Myocyte (in vitro differentiated cells): ENCODE measurements at regions not wholly inside any gene's neighbourhood (a gene's known extent, or its start where the extent isn't known, plus 50 kb on each side); places are given as distances from the start of the nearest gene placed in this dataset.
A peak's percentile ranks its signal among the peaks of the same experiment; 100 is the strongest.

Experiments used
- DNase-seq: peaks from one replicate; pipeline ENCODE4 v3.0.0-alpha.2; 2012; ENCODE audit warnings: low read depth

DNA sequence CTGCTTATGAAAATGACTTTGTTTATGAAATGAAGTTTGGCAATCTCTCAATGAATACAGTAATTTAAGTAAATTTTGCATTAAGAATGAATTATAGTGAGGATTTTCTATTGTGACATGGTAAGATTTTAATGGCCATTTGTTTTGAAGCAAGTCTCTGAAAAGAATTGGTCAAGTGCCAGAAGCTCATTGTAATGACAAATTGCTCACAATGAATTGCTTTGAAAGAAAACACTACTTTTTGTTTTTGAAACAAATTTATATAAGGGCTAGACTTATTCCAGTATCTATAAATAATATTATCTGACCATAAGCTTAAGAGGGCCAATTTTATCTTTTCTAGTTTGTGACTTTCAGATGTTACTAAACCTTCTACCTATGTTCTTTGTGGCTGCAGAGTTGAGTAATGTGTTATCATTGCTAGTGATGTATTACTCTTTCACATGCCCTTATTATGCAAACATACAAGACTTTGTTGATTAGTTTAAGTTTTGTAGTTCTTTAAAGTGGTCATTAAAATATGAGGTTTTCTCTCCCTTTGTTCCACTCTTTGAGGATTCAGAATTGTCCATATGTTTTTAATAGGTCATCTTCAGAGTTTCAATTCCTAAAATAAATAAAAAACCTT, 93.0 kb upstream of the ZNF608 start:
- peak; percentile 41 for DNase-seq

DNA sequence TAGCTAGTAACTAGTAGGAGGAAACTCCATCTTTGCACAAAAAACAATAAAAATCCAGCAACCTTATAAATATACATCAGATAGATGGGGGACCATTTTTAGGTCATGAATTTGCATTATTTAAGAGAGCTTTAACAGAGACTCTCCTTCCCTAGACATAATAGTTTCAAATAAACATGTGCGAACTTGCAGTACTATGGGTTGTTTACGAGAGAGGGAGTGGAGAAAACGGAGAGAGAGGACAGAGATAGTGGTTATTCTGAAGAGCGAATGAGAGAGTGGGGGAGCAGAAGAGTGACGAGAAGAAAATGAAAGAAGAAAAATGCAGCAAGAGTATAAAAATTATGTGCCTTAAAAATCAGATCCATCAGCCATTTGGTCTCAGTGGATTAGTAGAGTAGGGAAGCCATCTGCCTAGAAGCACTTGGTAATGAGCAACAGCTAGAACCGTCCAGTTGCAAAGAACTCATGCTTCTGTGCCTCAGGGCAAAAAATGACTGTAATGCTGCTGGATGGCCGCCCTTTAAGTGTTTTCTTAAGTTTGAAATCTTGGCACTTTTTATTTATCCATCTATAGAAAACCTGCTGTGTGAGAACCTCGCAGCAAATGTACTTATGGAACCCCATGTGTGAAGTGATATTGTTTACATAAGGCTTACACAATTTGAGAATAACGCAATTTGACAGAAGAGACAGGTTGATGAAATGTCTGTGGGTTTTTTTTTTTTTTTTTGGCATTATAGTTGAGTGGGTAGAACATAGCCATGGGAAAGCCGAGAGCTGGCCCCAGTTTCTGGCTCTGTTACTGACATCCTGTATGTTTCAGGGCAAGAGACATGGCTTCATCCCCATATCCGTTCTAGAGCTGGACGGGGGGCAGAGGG, 95.6 kb upstream of the ZNF608 start:
- no peak for DNase-seq

DNA sequence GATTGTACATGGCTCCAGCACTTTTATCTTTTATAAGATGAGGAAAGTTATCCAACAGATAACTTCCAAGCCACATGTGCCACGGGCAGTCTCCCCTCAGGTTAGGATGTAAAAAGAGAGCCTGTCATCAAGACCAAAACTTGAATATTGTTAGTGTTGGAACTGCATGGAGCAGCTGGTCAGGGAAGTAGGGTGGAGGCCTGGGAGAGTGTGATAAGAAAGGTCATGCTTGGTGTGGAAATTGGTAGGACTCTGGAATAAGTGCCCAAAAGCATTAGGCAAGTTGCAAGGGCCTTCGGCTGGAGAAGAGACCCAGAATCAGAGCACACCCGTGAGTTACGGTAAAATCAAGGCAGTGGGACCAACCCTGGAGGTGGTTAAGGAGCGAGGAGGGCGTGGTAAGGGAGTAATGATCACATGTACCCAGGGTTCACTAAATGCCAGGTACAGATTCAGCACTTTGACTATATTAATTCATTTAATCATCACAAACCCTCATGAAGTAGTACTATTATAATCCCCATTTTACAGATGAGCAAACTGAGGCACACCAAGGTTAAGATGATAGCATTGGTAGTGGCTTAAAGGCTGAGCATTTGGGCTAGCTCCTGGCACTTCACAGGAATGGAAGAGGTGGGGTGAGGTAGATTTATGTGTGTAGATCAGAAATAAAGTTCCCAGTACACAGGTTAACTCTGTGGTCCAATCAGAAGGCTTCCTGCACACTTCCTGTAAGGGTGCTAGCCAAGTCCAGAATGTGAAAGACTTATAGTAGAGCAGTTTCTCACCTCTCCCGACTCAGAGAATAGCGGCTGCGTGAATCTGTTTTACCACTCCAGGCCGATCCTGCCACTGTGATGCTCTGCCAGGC, 96.5 kb upstream of the ZNF608 start:
- no peak for DNase-seq

DNA sequence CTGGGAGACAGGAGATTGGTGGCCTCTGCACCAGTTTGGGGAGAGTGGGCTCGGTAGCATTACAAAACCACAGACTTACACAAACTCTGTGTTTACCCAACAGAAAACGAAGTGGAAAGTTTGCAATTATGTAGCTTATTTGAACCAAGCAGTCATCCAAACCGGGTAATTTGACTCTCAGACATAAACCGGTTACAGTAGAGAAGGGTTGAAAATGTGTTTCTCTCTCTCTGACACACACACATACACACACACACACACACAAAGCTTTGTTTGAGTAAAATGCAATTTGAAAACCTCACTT, 97.1 kb upstream of the ZNF608 start:
- DNase-seq = no peak

DNA sequence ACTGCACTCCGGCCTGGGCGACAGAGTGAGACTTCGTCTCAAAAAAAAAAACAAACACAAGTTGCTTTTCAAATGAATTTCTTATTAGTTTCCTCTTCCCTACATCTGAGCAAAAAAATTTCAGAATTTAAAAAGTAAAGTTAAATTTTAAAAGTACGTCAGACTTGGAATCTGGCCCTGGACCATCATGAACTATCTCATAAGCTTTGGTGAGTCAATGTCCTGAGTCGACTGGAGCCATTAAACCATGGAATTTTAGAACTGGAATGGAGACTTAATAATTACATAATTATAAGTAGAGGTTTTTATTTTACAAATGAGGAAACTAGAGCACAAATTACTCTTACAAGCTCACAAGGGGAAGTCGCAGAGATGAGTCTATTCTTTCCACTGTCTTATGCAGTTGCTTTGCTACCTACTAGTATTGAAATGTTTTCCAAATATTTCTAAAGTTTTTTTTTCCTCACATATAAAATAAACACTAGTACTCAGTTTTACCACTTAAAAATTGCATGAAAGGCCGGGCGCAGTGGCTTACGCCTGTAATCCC, 98.0 kb upstream of the ZNF608 start:
- no peak for DNase-seq

DNA sequence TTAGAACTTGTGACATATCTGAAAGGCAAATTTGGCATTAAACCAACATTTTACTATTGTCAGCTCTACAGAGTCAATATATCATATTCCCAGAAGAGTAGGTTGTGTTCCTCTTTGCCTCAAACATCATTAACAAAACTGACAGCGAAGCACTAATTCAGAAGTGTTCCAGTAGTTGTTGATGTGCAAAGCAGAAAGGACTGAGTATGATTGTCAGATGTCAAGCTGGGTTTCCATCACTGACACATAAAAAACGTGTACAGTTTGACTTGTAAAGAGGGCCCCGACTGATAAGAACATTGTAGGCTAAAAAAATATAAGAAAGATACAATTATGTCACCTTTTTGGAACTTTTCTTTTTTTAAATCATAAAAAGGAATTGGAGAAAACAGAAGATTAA, 101.5 kb upstream of the ZNF608 start:
- no peak for DNase-seq

DNA sequence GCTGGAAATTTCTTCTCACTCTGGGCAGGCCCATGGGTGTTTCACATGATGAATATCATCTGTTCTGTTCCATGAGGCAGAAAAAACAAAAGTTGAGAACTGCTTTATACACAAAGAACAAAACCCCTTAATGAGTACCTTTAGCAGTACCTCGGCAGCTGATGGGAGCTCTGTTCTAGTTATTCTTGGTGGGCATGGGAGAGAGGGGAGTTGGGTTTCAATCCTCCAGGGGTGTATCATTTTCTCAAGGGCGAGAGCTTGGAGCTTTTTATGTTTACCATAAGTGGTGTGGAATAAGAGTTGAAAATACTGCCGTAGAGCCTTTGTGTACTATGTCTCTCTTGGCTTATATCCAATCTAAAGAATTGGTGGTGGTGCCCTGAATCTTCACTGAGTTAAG, 103.3 kb upstream of the ZNF608 start:
- DNase-seq = no peak

DNA sequence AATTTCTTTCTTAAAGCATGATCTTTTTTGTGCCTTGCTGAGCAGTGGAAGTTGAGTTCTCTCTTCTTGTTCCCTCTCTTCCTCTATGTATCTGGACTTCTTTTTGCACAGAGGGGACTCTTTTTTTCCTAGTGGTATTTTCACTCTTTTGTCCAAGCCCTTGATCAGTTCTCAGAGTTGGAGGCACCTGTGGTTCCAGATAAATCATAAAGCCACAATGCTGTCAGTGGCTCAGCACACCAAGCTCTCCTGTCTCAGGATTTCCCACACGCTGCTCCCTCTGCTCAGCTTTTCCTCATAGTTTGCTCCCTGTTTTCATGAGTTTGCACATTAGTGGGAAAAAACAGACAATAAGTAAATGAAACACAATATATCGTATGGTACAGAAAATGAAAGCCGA, 110.3 kb upstream of the ZNF608 start:
- peak; percentile 77 for DNase-seq

DNA sequence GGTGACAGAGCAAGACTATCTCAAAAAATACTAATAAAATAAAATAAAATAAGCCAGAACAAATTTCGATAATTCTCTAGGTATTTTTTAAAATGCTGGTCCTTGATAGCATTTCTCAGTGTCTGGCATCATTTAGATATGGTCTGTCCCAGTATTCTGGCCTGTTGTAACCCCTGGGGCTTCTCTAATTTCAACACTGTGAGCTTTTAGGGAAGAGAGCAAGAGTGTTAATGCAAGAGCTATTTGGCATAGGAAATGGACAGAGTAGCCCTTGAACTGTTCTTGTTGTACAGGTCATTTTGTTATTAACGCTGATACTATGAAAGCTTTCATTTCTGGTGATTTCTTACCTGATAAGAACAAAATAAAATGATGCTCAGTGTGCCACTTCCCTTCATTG, 112.2 kb upstream of the ZNF608 start:
- no peak for DNase-seq

DNA sequence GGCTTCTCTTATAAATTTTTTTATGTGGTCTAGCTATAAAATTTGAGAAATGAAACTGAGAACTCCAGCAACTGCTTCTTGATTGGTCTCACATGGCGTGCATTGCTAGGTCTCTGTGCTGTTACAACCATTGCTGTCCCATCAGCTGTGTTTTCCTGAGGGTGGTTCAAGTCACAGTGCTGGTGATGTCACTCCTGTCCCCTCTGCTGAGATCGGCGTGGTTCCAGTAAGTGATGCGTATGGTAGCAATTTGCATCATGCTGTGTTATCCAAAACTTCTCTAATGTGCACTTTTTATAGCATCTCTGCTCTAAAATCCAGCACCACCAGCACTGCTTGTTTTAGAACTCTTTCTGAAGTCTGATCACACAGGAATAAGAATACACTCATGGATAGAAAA, 112.6 kb upstream of the ZNF608 start:
- DNase-seq = no peak

DNA sequence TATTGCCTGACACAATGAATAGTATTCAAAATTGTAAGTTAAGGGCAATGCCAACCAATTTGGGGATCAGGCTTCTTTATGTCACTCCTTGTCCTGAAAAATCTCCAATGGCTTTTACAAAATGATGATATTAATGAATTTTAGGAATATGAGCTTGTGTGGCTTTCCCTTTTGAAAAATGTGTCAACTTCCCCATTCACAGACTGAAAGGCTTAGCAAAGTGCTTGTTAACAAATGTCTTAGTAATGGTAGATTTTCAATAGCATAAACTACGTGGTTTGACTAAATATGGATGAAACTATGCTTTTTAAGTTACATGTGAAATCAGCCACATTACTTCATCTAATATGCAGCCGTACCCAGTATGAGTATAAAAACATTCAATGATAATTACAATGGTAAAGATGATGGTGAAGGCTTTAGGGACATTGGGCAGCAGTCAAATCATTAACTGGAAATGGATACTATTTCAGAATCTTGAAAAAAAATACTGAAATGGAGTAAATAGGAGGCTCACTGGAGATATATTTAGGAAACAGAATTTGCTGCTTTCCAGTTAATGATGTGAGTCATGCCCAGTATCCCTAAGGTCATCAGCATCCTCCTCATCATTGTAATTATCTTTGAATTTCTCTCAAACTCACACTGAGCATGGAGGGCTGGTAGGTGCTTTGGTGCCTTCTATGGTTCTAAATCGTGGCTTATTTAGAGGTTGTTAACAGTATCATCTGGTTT, 113.3 kb upstream of the ZNF608 start:
- DNase-seq = no peak

DNA sequence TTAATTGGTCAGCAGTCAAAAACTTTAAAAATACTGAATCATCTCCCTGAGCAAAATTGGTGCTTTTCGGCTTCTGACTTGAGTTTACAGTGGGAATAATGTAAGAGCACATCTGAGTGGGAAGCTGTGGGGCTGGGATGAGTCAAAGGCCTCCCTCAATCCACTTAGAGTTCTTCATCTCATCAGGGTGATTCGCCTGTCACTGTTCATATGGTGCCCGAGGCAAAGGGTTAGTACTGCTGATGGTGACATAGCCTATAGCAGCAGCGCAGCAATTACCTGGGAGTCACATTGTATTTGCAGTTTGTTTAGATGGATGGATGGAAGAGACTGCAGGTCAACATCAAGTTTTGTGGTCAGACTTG, 113.8 kb upstream of the ZNF608 start:
- DNase-seq = no peak

DNA sequence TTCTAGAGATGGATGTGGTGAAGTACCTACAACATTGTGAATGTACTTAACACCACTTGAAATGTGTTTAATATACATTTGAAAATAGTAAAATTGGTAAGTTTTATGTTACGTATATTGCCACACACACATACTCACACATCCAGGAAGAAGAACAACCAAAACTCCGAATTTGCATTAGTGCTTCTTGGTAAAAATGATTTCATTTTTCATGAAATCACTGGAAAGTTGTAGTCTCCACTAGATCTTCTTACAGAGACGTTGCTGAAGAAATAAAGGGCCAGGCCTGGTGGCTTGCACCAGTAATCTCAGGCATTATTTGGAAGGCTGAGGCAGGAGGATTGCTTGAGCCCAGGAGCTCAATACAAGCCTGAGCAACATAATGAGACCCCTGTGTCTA, 118.6 kb upstream of the ZNF608 start:
- no peak for DNase-seq

DNA sequence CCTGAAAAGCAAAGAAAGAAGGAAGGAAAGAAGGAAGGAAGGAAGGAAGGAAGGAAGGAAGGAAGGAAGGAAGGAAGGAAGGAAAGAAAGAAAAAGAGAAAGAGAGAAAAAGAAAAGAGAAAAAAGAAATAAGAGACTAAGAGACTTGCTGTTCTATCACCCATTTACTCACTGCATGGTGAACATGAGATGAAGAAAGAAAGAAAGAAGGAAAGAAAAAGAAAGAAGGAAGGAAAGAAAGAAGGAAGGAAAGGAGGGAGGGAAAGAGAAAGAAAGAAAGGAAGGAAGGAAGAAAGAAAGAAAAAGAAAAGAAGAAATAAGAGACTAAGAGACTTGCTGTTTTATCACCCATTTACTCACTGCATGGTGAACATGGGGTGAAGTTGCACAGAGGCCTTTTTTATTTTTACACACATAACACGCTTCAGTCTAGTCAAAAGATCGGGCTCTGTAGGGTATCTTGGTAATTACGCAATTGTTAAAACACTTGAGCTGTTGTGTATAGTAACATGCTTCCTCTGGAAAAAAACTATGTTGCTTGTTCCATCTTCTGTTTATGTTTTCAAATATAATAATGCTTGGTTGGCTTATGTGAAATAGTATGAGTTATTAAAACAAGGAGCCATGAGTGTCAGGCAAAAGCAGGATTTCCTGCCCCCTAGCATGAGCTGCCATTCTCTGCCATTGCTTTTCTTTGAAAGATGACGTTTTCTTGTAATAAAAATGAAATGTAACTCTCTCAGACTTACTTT, 119.3 kb upstream of the ZNF608 start:
- DNase-seq = no peak

DNA sequence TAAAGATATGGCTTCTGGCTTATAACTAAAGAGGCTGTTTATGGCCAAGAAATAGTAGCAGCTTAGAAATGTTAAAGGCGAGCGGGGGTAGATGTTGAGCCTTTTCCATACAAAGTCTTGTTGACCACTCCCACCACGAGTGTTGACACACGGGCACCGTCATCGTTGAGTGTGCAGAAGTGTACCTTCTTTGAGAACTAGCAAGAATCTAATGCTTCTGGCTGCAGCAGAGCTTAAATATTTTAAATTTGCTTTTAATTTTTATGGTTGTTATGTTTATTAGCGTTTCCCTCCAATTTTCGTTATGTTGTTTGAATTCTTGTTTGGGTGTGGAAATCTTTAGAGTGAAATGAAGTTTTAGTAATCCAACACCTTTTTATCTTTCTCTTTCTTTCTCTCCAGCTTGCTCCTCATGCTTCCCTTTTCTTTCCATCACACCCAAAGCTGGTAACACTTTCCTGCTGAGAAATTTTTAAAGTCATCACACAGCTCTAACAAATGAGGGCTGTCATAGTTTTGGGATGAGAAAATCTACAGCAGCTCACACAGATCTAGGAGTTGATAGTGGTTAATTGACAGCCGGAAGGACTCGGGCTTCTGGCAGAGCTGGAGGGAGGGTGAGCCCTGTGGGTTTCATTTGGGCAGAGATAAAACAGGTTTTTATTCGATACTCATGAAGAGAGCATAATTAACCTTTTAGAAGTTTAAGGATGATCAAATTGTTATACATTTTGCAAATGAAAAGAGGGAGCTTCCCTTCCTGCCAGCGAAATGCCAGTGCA, 120.1 kb upstream of the ZNF608 start:
- DNase-seq = peak; percentile 82

DNA sequence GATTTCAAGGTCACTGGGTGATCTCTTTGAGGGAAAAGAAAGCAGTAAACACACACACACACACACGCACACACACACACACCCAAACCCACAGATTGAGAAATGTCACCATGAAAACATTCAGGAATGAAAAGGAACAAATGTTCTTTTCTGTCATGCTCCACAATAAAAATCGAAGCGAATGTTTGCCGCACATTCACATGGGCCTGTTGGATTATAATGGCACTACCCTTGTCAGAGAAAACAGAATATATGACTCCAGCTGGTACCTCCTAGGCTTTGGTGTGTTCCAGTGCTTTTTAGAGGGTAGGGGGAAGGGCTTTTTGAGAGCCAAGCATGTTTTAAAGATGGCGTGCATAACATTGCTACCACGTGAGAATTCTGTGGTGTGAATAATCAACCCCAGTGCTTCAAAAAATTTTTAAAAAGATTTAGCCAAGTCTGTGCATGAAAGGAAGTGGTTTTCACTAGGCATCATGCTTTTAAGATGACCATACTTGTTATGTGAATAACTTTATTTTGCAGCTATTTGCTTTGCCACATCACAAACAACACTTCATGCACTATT, 120.8 kb upstream of the ZNF608 start:
- peak; percentile 92 for DNase-seq

DNA sequence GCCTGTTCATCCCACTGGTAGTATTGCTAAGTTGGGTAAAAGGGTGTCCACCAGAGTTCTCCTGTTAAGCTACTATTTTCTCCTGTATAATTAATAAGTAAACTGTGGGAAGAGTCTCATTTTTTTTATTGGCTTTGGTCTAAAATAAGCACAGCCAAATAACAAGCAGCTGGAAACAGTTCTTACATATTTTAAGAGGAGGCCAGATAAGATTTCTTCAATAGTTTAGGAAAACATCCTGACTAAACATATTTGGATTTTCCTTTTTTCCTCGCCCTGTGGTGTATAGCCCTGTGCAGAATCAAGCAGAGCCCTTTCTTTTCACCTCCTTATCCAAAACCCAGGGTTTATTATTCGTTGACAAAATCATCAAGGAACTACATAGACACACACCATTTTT, 122.2 kb upstream of the ZNF608 start:
- DNase-seq = no peak

DNA sequence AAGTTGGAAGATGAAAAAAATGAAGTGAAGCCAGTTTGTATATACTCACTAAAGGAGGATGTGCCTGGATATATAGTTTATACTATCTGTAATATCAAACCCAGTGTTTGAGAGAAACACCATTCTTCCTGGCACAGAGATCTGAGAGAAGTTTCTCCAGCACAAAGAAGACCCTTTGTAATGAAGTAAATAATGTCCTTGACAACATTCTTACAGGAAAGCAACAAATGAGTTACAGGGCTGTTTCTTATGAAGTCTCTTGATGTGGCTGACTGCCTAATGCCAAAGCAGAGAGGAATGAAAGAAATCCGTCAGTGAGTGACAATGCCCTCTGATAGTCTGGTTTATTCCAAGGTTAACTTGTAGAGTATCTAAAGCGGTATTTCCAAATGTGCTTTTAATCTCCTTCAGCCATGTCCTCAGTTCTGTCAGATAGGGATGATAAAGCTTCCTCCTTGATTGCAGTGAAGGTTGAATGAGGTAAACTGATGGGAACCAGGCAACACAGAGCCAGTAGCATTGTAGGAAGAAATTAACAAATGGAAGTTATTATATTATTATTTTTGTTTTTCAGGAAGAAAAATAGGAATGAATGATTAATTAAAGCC, 123.1 kb upstream of the ZNF608 start:
- no peak for DNase-seq

DNA sequence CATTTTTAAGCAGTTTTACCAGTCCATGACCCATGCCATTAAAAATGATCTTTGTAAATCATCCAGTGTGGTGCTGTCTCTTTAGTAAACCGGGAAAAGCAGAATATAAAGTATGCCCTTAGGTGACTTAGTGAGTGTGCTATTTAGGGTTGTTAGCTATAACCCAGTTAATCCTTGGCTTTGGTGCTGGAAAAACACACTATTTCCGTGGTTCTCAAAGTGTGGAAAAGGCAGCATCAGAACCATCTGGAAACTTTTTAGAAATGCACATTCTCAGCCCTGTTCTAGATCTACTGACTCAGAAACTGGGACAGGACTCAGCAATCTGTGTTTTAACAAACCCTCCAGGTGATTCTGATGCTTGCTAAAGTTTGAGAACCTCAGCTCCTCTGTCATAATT, 123.6 kb upstream of the ZNF608 start:
- no peak for DNase-seq
